Endothelial cell of umbilical vein (primary cell): ENCODE measurements at regions not wholly inside any gene's neighbourhood (a gene's known extent, or its start where the extent isn't known, plus 50 kb on each side); places are given as distances from the start of the nearest gene placed in this dataset.

ENCODE experiments used
- BruUV-seq: library from RNA; stranded (reverse); fragments of 400-500 nt; replicated peaks from 2 replicates; lab custom pipeline; 2021; lab: Mats Ljungman, UMichigan
- CTCF ChIA-PET: fragments of 300-600, 350-600 bp; sonication (Branson Sonifier 250); formaldehyde crosslinking; loops from one replicate; lab custom pipeline; 2021; ENCODE audit warnings: antibody characterized with exemption, inconsistent platforms; lab: Charles Lee
- POLR2A ChIA-PET: fragments of 300-600, 350-600 bp; sonication (Branson Sonifier 250); formaldehyde crosslinking; loops from one replicate; lab custom pipeline; 2021; ENCODE audit warnings: antibody characterized with exemption, inconsistent platforms; lab: Charles Lee
- DNase-seq: peaks from one replicate; pipeline ENCODE4 v3.0.0-alpha.2; 2011; ENCODE audit warnings: low read depth, low spot score
- FAIRE-seq: peaks from 2 replicates; lab custom pipeline; 2011; peaks lifted over from hg19 to GRCh38; lab: Jason Lieb, UNC
- H2AFZ ChIP-seq: 2 replicates; pipeline ENCODE4 v1.6.0; 2012; ENCODE audit warnings: low read depth, low read length, control low read depth, inconsistent platforms
- H3K27ac ChIP-seq: 2 replicates; pipeline ENCODE4 v1.5.1; 2011; ENCODE audit warnings: low read depth, mild to moderate bottlenecking, control low read depth, low read length, moderate library complexity; ENCODE audit not compliant: insufficient read depth
- H3K27me3 ChIP-seq, 2 experiments: 2 replicates each; pipeline versions ENCODE4 v1.6.0 to v1.6.1; 2011; ENCODE audit warnings: low read length in 2 of 2, mixed read lengths in 1 of 2; ENCODE audit not compliant: control insufficient read depth in 2 of 2, insufficient read depth in 2 of 2
- H3K36me3 ChIP-seq, 2 experiments: 2 replicates in 1 of 2; 3 replicates in 1 of 2; pipeline ENCODE4 v1.5.1; 2011; ENCODE audit warnings: low read length in 2 of 2, mild to moderate bottlenecking in 1 of 2, moderate library complexity in 1 of 2; ENCODE audit not compliant: control insufficient read depth in 2 of 2, insufficient read depth in 2 of 2; ENCODE audit errors: extremely low read depth in 1 of 2
- H3K4me1 ChIP-seq: 3 replicates; pipeline ENCODE4 v1.5.1; 2011; ENCODE audit warnings: mild to moderate bottlenecking, low read length; ENCODE audit not compliant: control insufficient read depth, insufficient read depth; ENCODE audit errors: extremely low read depth
- H3K4me2 ChIP-seq: 2 replicates; pipeline ENCODE4 v1.6.1; 2011; ENCODE audit warnings: low read length, control low read depth, mixed read lengths; ENCODE audit not compliant: insufficient read depth
- H3K4me3 ChIP-seq, 3 experiments: fragments of 200-600 bp in 1 of 3; sonication (generic), shearing (Covaris generic) in 1 of 3; replicated peaks in 1 of 3; 2 replicates each; pipeline ENCODE4 v1.5.1; 2011 to 2016; ENCODE audit warnings: control low read depth in 3 of 3, low read length in 3 of 3, mild to moderate bottlenecking in 2 of 3, inconsistent platforms in 1 of 3, low read depth in 1 of 3, moderate library complexity in 1 of 3; ENCODE audit not compliant: insufficient read depth in 1 of 3
- H3K79me2 ChIP-seq: 2 replicates; pipeline ENCODE4 v1.6.0; 2012; ENCODE audit warnings: low read length, inconsistent platforms; ENCODE audit not compliant: control insufficient read depth, insufficient read depth
- H3K9ac ChIP-seq: replicated peaks from 2 replicates; pipeline ENCODE3; 2011; ENCODE audit warnings: low read length, control low read depth; ENCODE audit not compliant: insufficient read depth; ENCODE audit errors: extremely low read depth
- H3K9me1 ChIP-seq: replicated peaks from 3 replicates; pipeline ENCODE4 v1.6.0; 2011; ENCODE audit warnings: mild to moderate bottlenecking, low read length; ENCODE audit not compliant: control insufficient read depth, insufficient read depth; ENCODE audit errors: extremely low read depth
- H3K9me3 ChIP-seq: replicated peaks from 2 replicates; pipeline ENCODE4 v1.5.1; 2012; ENCODE audit warnings: low read length, inconsistent platforms; ENCODE audit not compliant: control insufficient read depth, insufficient read depth
- H4K20me1 ChIP-seq: replicated peaks from 2 replicates; pipeline ENCODE3; 2011; ENCODE audit warnings: mild to moderate bottlenecking, low read length; ENCODE audit not compliant: control insufficient read depth, insufficient read depth; ENCODE audit errors: extremely low read depth
- EZH2 ChIP-seq: IDR thresholded peaks from 2 replicates; pipeline ENCODE4 v1.6.1; 2012; ENCODE audit warnings: borderline replicate concordance, low read depth, mild to moderate bottlenecking, moderate library complexity, low read length, inconsistent platforms; ENCODE audit not compliant: severe bottlenecking
- FOS ChIP-seq: IDR thresholded peaks from 2 replicates; pipeline ENCODE4 v1.6.1; 2011; ENCODE audit warnings: mild to moderate bottlenecking, low read length, moderate library complexity, borderline replicate concordance; ENCODE audit not compliant: insufficient read depth
- GATA2 ChIP-seq: IDR thresholded peaks from 2 replicates; pipeline ENCODE4 v1.7.0; 2011; ENCODE audit warnings: low read depth, mild to moderate bottlenecking, moderate library complexity, mixed read lengths, low read length; ENCODE audit not compliant: insufficient read length, insufficient read depth
- JUN ChIP-seq: IDR thresholded peaks from 2 replicates; pipeline ENCODE4 v1.6.1; 2011; ENCODE audit warnings: borderline replicate concordance, low read depth; ENCODE audit not compliant: insufficient read length, insufficient read depth
- MYC ChIP-seq: IDR thresholded peaks from one replicate; pipeline ENCODE4 v1.6.1; 2011; ENCODE audit warnings: mild to moderate bottlenecking, low read depth, low read length
- POLR2A ChIP-seq: IDR thresholded peaks from 2 replicates; pipeline ENCODE4 v1.6.1; 2012; ENCODE audit warnings: low read depth, mild to moderate bottlenecking, control low read depth, low read length
- POLR2AphosphoS5 ChIP-seq: IDR thresholded peaks from 2 replicates; pipeline ENCODE4 v1.6.1; 2012; ENCODE audit warnings: low read depth, mild to moderate bottlenecking, control low read depth, low read length, moderate library complexity; ENCODE audit not compliant: insufficient read depth
- dilution Hi-C: fragments of 300-500 bp; cut with MboI; formaldehyde crosslinking; loops from one replicate; pipeline ENCODE4 v1.15.0; 2019; ENCODE audit warnings: low sequenced_read_pairs; ENCODE audit not compliant: extremely low pct_ligation_motif_present
- intact Hi-C: fragments of 100-400 bp; cut with micrococcal nuclease; formaldehyde crosslinking; loops from one replicate; pipeline ENCODE4 v1.10.0; 2022
- TF ChIP-seq, protein P1 (sequence below), 2 donors: IDR thresholded peaks; 1 replicate in 1 of 2; 2 replicates in 1 of 2; pipeline ENCODE4 v1.5.1; 2011; ENCODE audit warnings: low read length in 2 of 2, mild to moderate bottlenecking in 2 of 2, moderate library complexity in 2 of 2, control low read depth in 1 of 2, inconsistent platforms in 1 of 2, low read depth in 1 of 2; ENCODE audit not compliant: insufficient read depth in 1 of 2; ENCODE audit errors: extremely low read depth in 1 of 2
- TF ChIP-seq, protein P2 (sequence below): IDR thresholded peaks from 2 replicates; pipeline ENCODE4 v1.6.1; 2011; ENCODE audit not compliant: insufficient read depth, insufficient read length

DNA sequence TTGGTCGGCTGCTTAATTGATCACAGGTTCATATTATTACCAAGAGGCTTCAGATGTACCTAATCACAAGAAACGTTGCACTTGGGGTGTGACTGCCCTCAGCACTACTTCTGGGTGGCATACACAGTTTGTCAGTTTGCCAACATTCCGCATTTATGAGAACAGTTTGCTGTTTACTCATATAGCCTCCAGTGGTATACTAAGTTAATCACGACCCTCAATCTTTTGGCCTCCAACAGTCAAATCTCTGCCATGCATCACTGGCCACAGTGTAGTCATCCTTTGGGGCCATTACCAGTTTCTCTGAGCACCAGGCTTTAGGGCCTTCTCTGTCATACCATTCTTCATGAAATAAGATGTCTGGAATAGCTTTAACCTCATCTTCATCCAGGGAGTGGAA lies 62.8 kb upstream of the BCL9 start:
- CTCF ChIA-PET = no interaction called here
- intact Hi-C loops = no loop called here
- DNase-seq = no peak
- Histone ChIP-seq H2AFZ (no peak overlapping the region), H4K20me1 (no peaks in the 10 kb centered on the region), H3K9me3 (no peaks in the 10 kb centered on the region), H3K4me1 (no peaks in the 10 kb centered on the region), H3K4me3 (no peak overlapping the region), H3K79me2 (no peaks in the 10 kb centered on the region), H3K9me1 (no peaks in the 10 kb centered on the region), H3K9ac (no peak overlapping the region), H3K4me2 (no peak overlapping the region), H3K36me3 (no peaks in the 10 kb centered on the region), H3K27ac (no peak overlapping the region), H3K27me3 (no peaks in the 10 kb centered on the region)
- dilution Hi-C loops = no loop called here
- BruUV-seq = no TSS peak
- TF ChIP-seq GATA2 = no peak
- no peak for TF ChIP-seq EZH2
- no peak for TF ChIP-seq JUN
- no peak for TF ChIP-seq POLR2A
- TF ChIP-seq POLR2AphosphoS5 = no peak
- TF ChIP-seq, protein P1, sequence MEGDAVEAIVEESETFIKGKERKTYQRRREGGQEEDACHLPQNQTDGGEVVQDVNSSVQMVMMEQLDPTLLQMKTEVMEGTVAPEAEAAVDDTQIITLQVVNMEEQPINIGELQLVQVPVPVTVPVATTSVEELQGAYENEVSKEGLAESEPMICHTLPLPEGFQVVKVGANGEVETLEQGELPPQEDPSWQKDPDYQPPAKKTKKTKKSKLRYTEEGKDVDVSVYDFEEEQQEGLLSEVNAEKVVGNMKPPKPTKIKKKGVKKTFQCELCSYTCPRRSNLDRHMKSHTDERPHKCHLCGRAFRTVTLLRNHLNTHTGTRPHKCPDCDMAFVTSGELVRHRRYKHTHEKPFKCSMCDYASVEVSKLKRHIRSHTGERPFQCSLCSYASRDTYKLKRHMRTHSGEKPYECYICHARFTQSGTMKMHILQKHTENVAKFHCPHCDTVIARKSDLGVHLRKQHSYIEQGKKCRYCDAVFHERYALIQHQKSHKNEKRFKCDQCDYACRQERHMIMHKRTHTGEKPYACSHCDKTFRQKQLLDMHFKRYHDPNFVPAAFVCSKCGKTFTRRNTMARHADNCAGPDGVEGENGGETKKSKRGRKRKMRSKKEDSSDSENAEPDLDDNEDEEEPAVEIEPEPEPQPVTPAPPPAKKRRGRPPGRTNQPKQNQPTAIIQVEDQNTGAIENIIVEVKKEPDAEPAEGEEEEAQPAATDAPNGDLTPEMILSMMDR (IDR thresholded peaks at IDR 0.05; ENCODE audit: extremely low read depth in 1 of 2, insufficient read depth in 1 of 2, low read depth in 1 of 2, low read length in 2 of 2) = no peak
- TF ChIP-seq FOS = no peak
- no peak for TF ChIP-seq MYC
- TF ChIP-seq, protein P2, sequence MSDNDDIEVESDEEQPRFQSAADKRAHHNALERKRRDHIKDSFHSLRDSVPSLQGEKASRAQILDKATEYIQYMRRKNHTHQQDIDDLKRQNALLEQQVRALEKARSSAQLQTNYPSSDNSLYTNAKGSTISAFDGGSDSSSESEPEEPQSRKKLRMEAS = no peak
- no peak for FAIRE-seq
- POLR2A ChIA-PET = no interaction called here
